Activated naive CD4-positive, alpha-beta T cell treated with anti-CD3 and anti-CD28 coated beads for 36 hours (primary cell): ENCODE measurements at regions not wholly inside any gene's neighbourhood (a gene's known extent, or its start where the extent isn't known, plus 50 kb on each side); places are given as distances from the start of the nearest gene placed in this dataset.

Experiments used
- CTCF ChIA-PET: fragments of 350-600 bp; sonication (Branson Sonifier 250); formaldehyde crosslinking; loops from one replicate; lab custom pipeline; 2021; ENCODE audit warnings: antibody characterized with exemption; lab: Charles Lee
- DNase-seq: peaks from one replicate; pipeline ENCODE4 v3.0.0-alpha.2; 2020
- H3K27ac Mint-ChIP-seq: one replicate; pipeline ENCODE4 v1.8.0; 2021; ENCODE audit warnings: mild to moderate bottlenecking, mixed read lengths
- H3K27me3 Mint-ChIP-seq: one replicate; pipeline ENCODE4 v1.8.0; 2021; ENCODE audit warnings: low read depth, mixed read lengths
- H3K36me3 Mint-ChIP-seq: one replicate; pipeline ENCODE4 v1.8.0; 2021; ENCODE audit warnings: low read depth, mixed read lengths
- H3K4me1 Mint-ChIP-seq: one replicate; pipeline ENCODE4 v1.8.0; 2021; ENCODE audit warnings: low read depth, mixed read lengths
- H3K4me3 Mint-ChIP-seq: one replicate; pipeline ENCODE4 v1.8.0; 2021; ENCODE audit warnings: mild to moderate bottlenecking, moderate library complexity, mixed read lengths
- H3K9me3 Mint-ChIP-seq: one replicate; pipeline ENCODE4 v1.8.0; 2021; ENCODE audit warnings: mixed read lengths
- intact Hi-C: fragments of 100-400 bp; cut with micrococcal nuclease; formaldehyde crosslinking; loops from one replicate; pipeline ENCODE4 v1.15.1; 2023

DNA sequence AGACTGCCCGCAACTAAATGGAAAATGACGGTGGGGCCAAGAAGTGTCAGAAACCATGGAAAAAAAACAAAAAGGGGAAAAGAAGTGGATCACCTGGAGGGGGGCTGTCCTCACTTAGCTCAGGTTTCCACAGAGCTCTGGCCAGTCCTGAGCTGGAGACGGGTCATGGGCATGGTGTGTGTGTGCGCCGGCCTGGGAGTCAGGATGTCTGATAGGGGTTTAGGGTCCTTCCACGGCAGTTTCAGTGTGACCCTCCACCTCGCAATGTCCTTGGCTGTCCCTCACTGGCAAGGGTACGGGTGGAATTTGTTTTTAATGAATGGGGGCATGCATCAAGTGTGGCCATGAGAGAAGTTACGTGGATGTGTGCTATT, 133.2 kb upstream of the MEIS1 start:
- H3K4me1 Mint-ChIP-seq, result no peaks in the 10 kb centered on the region
- intact Hi-C loops, result no loop called here
- no peak overlapping the region for H3K4me3 Mint-ChIP-seq
- no peaks in the 10 kb centered on the region for H3K27me3 Mint-ChIP-seq
- no peak overlapping the region for H3K27ac Mint-ChIP-seq
- no peaks in the 10 kb centered on the region for H3K36me3 Mint-ChIP-seq
- CTCF ChIA-PET, result no interaction called here
- DNase-seq, result no peak
- peaks cover 2% of the 10 kb centered on the region for H3K9me3 Mint-ChIP-seq

DNA sequence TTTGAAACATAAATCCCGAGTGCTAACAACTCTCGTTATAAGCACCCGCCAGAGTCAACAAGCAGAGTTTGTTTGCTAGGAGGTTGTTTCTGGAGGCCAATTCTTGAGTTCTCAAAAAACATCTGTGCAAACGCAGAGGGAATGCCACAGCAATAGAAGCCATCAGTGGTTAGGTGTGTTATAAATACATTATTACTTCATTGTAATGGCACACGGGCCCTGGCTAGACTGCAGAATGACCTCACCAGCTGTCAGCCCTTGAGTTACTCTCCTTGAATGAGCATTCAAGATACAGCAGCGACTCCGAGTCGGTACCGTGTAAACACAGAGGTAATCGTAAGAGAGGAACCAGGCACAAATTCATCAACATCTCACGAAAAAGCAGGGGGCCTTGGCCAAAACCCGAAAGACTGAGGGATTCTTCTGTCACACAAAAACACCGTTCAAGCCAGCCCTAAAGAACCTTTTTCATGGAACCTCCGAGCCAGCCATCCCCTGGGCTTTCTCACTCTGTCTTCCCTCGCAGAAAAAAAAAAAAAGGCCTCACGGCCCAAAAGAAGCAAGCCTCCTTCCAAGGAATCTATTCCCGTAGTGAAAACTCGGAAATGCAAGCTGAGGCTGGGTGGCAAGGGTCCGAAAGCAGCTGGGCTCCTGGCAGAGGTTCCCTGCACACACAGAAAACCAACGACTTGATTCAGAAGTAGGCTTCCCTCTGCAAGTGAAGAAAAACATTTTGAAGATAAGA, 133.7 kb upstream of the MEIS1 start:
- no peak for DNase-seq
- CTCF ChIA-PET, result no interaction called here
- intact Hi-C loops, result no loop called here
- Mint-ChIP-seq H3K27ac (no peak overlapping the region), H3K27me3 (no peaks in the 10 kb centered on the region), H3K4me3 (no peak overlapping the region), H3K36me3 (no peaks in the 10 kb centered on the region), H3K9me3 (peaks cover 2% of the 10 kb centered on the region), H3K4me1 (no peaks in the 10 kb centered on the region)

DNA sequence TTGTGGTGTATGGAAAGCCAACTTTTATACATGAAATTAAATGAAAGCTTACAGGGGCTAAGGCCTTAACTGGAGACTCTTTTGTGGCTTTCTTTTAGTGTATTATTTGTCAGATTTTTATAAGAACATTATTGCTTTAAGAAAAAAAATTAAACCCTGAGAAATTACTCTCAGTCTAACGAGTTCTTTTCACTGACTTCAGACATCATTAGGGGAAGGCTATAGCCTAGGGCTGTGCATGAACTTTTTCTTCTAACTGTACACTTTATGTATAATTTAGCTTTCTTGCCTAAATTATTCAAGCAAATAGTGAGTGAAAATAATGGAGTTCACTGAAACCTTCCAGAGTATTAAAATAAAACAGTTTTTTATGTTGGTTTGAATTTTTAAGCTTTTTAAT, 151.1 kb upstream of the MEIS1 start:
- Mint-ChIP-seq H3K36me3 (no peaks in the 10 kb centered on the region), H3K4me1 (no peaks in the 10 kb centered on the region), H3K27ac (no peak overlapping the region), H3K9me3 (no peaks in the 10 kb centered on the region), H3K4me3 (no peak overlapping the region), H3K27me3 (no peaks in the 10 kb centered on the region)
- DNase-seq, result no peak
- intact Hi-C loops, result no loop called here
- CTCF ChIA-PET, result no interaction called here

DNA sequence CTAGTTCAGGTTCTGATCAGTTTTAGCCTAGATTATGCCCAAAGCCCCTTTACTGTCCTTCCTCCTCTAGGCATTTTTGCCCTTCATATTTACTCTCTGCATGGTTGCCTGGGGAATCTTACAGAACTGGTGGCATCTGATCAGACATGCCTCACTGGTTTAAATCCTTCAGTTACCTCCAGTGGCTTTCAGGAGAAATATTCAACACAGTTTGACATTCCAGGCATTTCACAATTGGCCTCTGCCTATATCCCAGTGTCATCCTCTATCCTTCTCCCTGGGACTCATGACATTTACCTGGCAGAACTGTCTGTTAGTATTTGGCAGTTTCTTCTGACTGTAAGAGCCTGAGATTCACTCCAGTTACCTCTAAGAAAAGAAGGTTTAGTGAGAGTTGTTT, 152.9 kb upstream of the MEIS1 start:
- Mint-ChIP-seq H3K4me3 (no peak overlapping the region), H3K36me3 (no peaks in the 10 kb centered on the region), H3K27me3 (no peaks in the 10 kb centered on the region), H3K4me1 (no peaks in the 10 kb centered on the region), H3K9me3 (no peaks in the 10 kb centered on the region), H3K27ac (no peak overlapping the region)
- intact Hi-C loops, result no loop called here
- no peak for DNase-seq
- CTCF ChIA-PET, result no interaction called here

DNA sequence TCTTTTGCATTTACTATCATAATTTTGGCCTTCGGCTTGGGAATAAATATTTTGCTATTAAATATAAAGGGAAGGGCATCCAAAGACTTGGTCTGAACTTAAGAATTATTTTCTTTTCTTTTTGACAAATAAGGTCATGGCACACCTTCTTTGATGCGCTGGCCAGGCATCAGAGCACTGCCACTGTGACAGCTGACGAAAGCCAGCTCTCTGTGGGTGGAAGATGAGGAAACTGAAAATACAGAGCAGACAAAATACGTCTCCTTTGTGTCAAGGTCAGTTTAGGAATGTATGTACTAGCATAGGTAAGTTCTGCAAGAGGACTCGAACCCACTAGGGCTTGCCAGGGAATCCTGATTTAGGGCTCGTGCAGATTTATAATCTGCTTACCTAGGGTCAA, 155.9 kb upstream of the MEIS1 start:
- H3K4me1 Mint-ChIP-seq, result no peaks in the 10 kb centered on the region
- no peak overlapping the region for H3K4me3 Mint-ChIP-seq
- intact Hi-C loops, result no loop called here
- H3K36me3 Mint-ChIP-seq, result no peaks in the 10 kb centered on the region
- no peaks in the 10 kb centered on the region for H3K9me3 Mint-ChIP-seq
- no peak for DNase-seq
- CTCF ChIA-PET, result no interaction called here
- no peaks in the 10 kb centered on the region for H3K27me3 Mint-ChIP-seq
- H3K27ac Mint-ChIP-seq, result no peak overlapping the region

DNA sequence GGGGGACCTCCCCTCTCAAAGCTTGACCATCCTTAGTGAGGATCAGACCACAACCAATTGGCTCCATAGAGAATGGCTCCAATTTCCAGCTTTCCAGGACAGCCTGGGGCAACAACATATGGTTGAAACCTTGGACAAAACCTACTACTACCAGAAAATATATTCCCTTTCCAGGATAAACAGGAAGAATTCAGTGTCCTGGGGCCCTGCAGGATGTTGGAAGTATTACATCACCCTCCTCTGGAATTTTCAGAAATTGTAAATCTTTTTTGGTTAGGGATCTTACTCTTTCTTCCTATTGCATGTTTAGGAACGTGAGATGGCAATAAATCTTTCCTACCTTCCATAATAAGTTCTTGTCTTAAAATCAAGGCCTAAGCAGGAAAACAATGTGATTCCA, 158.9 kb upstream of the MEIS1 start:
- Mint-ChIP-seq H3K9me3 (no peaks in the 10 kb centered on the region), H3K4me3 (no peak overlapping the region), H3K4me1 (no peaks in the 10 kb centered on the region), H3K36me3 (no peaks in the 10 kb centered on the region), H3K27me3 (peaks cover 2% of the 10 kb centered on the region), H3K27ac (no peak overlapping the region)
- no peak for DNase-seq
- intact Hi-C loops, result no loop called here
- CTCF ChIA-PET, result no interaction called here

DNA sequence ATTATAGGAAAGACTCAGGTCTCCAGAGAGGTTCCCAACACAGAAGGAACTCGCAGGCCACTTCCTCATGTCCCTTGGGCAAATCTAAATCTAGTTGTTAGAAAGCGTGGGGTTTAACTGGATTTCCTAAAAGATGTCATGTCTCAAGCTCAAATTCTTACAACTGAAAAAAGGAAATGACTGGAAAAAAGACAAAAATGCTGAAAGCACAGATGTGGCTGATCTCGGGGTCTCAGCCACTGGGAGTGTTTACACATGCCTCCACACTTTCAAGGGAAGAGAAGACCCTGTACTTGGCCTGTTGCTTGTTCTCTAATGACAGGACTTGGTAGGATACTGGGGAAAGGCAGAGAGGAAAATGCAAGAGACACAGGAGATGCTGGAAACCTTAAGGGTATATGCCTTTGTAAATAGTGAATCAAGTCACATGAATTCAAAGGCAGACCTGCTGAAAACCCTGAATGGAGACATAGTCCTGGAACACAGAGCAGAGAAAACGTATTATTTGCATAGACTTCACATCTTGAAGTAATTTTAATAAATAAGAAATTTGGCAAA, 160.9 kb upstream of the MEIS1 start:
- CTCF ChIA-PET, result no interaction called here
- intact Hi-C loops, result no loop called here
- no peak for DNase-seq
- no peak overlapping the region for H3K27ac Mint-ChIP-seq
- no peaks in the 10 kb centered on the region for H3K4me1 Mint-ChIP-seq
- H3K4me3 Mint-ChIP-seq, result no peak overlapping the region
- no peaks in the 10 kb centered on the region for H3K36me3 Mint-ChIP-seq
- peaks cover 2% of the 10 kb centered on the region for H3K27me3 Mint-ChIP-seq
- H3K9me3 Mint-ChIP-seq, result no peaks in the 10 kb centered on the region

DNA sequence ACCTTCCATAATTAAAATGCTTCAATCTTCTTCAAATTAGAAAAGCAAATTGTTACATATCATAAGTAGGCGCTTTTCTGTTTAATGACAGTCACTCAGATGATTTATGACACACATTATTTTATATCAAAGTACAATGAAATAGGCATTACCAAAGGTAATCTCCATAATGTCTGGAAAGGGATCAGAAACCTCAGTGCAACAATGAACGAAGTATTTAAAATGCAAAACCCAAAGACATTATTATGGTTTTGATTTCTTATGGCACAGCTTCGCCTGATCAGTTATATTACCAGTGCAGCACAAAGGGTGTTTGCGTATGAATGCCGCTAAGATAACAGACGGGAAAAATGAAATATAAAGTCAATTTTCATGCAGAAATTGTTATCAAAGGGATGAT, 162.2 kb upstream of the MEIS1 start:
- Mint-ChIP-seq H3K27me3 (peaks cover 2% of the 10 kb centered on the region), H3K4me3 (no peak overlapping the region), H3K27ac (no peak overlapping the region), H3K9me3 (no peaks in the 10 kb centered on the region), H3K36me3 (no peaks in the 10 kb centered on the region), H3K4me1 (no peaks in the 10 kb centered on the region)
- intact Hi-C loops, result no loop called here
- CTCF ChIA-PET, result no interaction called here
- DNase-seq, result no peak

DNA sequence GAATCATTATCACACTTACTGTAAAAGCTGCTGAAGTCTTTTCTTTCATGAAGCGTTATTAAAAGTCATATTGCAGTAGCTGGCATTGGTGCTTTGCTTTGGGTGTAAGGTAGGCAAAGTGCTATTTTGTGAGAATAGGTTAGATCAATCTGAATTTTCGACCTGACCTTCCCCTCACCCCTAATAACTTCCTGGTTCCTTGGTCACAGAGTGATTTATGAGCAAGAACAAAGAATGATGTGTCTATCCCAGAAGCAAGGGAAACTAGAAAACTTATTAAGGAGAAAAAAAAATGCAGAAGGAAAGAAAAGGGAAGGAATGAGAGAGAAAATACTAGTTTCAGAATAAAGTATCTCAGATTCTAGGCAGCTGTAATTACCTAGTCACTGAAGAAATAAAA, 163.1 kb upstream of the MEIS1 start:
- H3K4me1 Mint-ChIP-seq, result no peaks in the 10 kb centered on the region
- peaks cover 2% of the 10 kb centered on the region for H3K27me3 Mint-ChIP-seq
- H3K36me3 Mint-ChIP-seq, result no peaks in the 10 kb centered on the region
- no peak for DNase-seq
- no peak overlapping the region for H3K4me3 Mint-ChIP-seq
- H3K27ac Mint-ChIP-seq, result no peak overlapping the region
- intact Hi-C loops, result no loop called here
- no peaks in the 10 kb centered on the region for H3K9me3 Mint-ChIP-seq
- CTCF ChIA-PET, result no interaction called here

DNA sequence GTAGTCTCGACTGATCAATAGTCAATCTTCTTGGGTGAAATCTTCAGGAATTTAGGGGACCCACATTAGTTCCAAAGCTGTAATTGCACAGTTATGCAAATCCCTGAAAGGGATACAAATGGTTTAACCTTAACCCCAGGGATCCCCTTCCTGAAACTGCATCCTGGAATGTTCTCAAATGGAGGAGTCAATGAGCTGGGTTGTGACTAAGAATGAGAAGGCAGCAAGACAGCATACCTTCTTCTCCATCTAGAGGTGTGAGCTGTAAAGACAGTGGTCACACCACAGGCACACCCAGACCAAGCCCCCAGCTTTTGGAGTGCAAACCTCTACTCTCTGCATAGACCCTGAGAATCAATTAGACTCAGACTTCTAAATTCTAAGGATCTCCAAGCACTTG, 164.7 kb upstream of the MEIS1 start:
- CTCF ChIA-PET, result no interaction called here

DNA sequence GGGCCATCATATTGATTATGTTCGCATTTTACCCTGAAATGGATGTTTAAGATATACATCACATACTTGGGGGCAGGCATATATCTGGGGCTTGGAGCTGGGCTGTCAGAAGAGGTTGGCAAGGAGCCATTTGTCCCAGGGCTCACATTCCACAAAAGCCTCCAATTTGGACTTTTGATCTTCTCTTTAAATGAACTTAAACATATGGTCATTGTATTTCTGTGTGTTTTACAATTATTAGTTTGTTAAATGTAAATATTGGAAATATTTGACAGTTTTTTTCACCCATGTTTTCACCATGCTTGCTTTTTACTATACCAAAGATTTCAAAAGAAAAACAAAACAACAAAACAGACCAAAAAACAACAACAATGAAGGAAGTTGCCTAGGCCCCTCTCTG, 165.8 kb upstream of the MEIS1 start:
- Mint-ChIP-seq H3K9me3 (no peaks in the 10 kb centered on the region), H3K27ac (no peak overlapping the region), H3K36me3 (no peaks in the 10 kb centered on the region), H3K4me3 (no peak overlapping the region), H3K27me3 (peaks cover 2% of the 10 kb centered on the region), H3K4me1 (no peaks in the 10 kb centered on the region)
- CTCF ChIA-PET, result no interaction called here
- no peak for DNase-seq
- intact Hi-C loops, result no loop called here

More for the DNA sequence above, 164.7 kb upstream of the MEIS1 start:
- no peaks in the 10 kb centered on the region for H3K36me3 Mint-ChIP-seq
- peaks cover 2% of the 10 kb centered on the region for H3K27me3 Mint-ChIP-seq
- no peak overlapping the region for H3K27ac Mint-ChIP-seq
- DNase-seq, result no peak
- intact Hi-C loops, result no loop called here
- H3K4me1 Mint-ChIP-seq, result no peaks in the 10 kb centered on the region
- H3K9me3 Mint-ChIP-seq, result no peaks in the 10 kb centered on the region
- H3K4me3 Mint-ChIP-seq, result no peak overlapping the region

DNA sequence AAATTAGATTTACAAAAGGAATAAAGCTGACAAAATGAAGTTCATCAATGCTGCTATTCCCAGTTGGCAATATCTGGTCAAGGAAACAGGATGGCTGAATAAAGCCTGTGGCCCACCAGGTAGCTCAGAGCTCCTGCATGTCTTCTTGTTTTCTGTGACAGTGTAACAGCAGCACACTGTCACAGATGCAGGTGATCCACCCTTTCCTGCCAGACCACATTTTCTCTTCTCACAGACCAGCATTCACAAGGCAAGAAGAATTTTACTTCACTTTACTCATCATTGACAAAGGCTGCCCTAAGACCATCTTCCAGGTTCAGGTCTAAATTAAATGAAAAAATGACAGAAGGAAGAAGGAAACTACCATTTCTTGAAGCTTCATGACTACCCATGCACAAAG, 166.2 kb upstream of the MEIS1 start:
- CTCF ChIA-PET, result no interaction called here
- H3K27ac Mint-ChIP-seq, result no peak overlapping the region
- H3K4me1 Mint-ChIP-seq, result no peaks in the 10 kb centered on the region
- no peaks in the 10 kb centered on the region for H3K36me3 Mint-ChIP-seq
- no peak for DNase-seq
- no peak overlapping the region for H3K4me3 Mint-ChIP-seq
- peaks cover 2% of the 10 kb centered on the region for H3K27me3 Mint-ChIP-seq
- intact Hi-C loops, result no loop called here
- no peaks in the 10 kb centered on the region for H3K9me3 Mint-ChIP-seq

DNA sequence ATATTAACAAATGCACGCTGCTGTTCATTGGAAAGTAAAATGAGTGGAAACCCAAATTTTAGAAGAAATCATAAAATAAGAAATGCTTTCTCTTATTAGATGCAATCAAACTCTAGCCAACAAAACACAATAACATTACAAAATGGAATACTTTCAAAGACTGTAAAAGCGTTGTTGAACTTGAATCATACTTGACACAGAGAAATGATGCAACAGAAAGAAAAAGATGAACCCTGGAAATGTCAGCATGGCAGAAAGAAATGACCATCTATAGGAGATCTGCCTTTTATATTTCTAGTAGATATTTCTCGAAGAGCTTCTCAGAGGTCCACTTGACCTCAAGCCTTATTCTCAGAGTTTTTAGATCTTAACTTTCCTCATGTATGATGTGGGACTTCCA, 170.6 kb upstream of the MEIS1 start:
- intact Hi-C loops, result no loop called here
- Mint-ChIP-seq H3K27ac (no peak overlapping the region), H3K27me3 (no peaks in the 10 kb centered on the region), H3K9me3 (no peaks in the 10 kb centered on the region), H3K4me3 (no peak overlapping the region), H3K36me3 (no peaks in the 10 kb centered on the region), H3K4me1 (no peaks in the 10 kb centered on the region)
- DNase-seq, result no peak
- CTCF ChIA-PET, result no interaction called here
